A549 (cell line): ENCODE measurements at regions not wholly inside any gene's neighbourhood (a gene's known extent, or its start where the extent isn't known, plus 50 kb on each side); places are given as distances from the start of the nearest gene placed in this dataset.

Experiments used
- ATAC-seq, 2 experiments: fragments of 200-7000 bp in 1 of 2; fragments of >200 bp in 1 of 2; cut with Nextera tagmentation in 1 of 2; cut with Tn5 transposase in 1 of 2; 3 replicates each; pipeline versions ENCODE4 v1.8.0 to v1.9.1; 2018 to 2020; ENCODE audit warnings: mild to moderate bottlenecking in 1 of 2, moderate library complexity in 1 of 2
- CTCF ChIA-PET: fragments of 300-600 bp; sonication (Branson Sonifier 250); formaldehyde crosslinking; extraction: SDS; loops from one replicate; lab custom pipeline; 2021; ENCODE audit warnings: antibody characterized with exemption, inconsistent platforms; lab: Yijun Ruan, JAX
- POLR2A ChIA-PET: fragments of 350-600 bp; formaldehyde crosslinking; extraction: SDS; loops from one replicate; lab custom pipeline; 2021; ENCODE audit warnings: antibody characterized with exemption, inconsistent platforms; lab: Yijun Ruan, JAX
- DNase-seq, 2 experiments: peaks; one replicate each; pipeline versions ENCODE4 v3.0.0 to v3.0.0-alpha.2; 2011 to 2016; ENCODE audit warnings: low read depth in 1 of 2, low spot score in 1 of 2
- FAIRE-seq: peaks from 2 replicates; lab custom pipeline; 2011; peaks lifted over from hg19 to GRCh38; lab: Jason Lieb, UNC
- H3K27ac ChIP-seq, 2 experiments: fragments of >200 bp; sonication (Bioruptor Twin); formaldehyde crosslinking; 3 replicates each; pipeline ENCODE4 v1.5.1; 2016 to 2017
- H3K4me1 ChIP-seq: fragments of >200 bp; sonication (Bioruptor Twin); formaldehyde crosslinking; 3 replicates; pipeline ENCODE4 v1.6.1; 2016
- H3K4me2 ChIP-seq: fragments of >200 bp; sonication (Bioruptor Twin); formaldehyde crosslinking; 3 replicates; pipeline ENCODE4 v1.6.1; 2016
- H3K4me3 ChIP-seq: fragments of >200 bp; sonication (Bioruptor Twin); formaldehyde crosslinking; 3 replicates; pipeline ENCODE4 v1.5.1; 2016
- H3K9me3 ChIP-seq: fragments of >200 bp; sonication (Bioruptor Twin); formaldehyde crosslinking; 3 replicates; pipeline ENCODE4 v1.6.1; 2016
- BHLHE40 ChIP-seq: IDR thresholded peaks from 2 replicates; pipeline ENCODE4 v1.6.1; 2012; ENCODE audit warnings: low read depth, low read length, inconsistent platforms
- CBX8 ChIP-seq: fragments of 200-600 bp; sonication (generic); IDR thresholded peaks from 2 replicates; pipeline ENCODE4 v1.6.1; 2016
- CHD2 ChIP-seq: fragments of 150-350 bp; IDR thresholded peaks from 2 replicates; pipeline ENCODE4 v1.6.1; 2014; ENCODE audit warnings: low read length; ENCODE audit not compliant: partially characterized antibody
- CHD4 ChIP-seq: fragments of 200-600 bp; sonication (generic); IDR thresholded peaks from 2 replicates; pipeline ENCODE4 v1.6.1; 2016; ENCODE audit warnings: antibody characterized with exemption, mild to moderate bottlenecking, borderline replicate concordance
- E2F6 ChIP-seq: IDR thresholded peaks from 2 replicates; pipeline ENCODE4 v1.6.1; 2012; ENCODE audit warnings: low read depth, borderline replicate concordance
- FOXS1 ChIP-seq: fragments of 250-450 bp; sonication (Bioruptor Pico); IDR thresholded peaks from 2 replicates; pipeline ENCODE4 v1.5.0; 2020; ENCODE audit warnings: mild to moderate bottlenecking, moderate library complexity
- JUN ChIP-seq, 2 experiments: fragments of >200 bp; sonication (Bioruptor Twin); formaldehyde crosslinking; IDR thresholded peaks; 2 replicates in 1 of 2; 3 replicates in 1 of 2; pipeline ENCODE4 v1.6.1; 2016 to 2017
- JUNB ChIP-seq: fragments of >200 bp; sonication (Bioruptor Twin); formaldehyde crosslinking; IDR thresholded peaks from 2 replicates; pipeline ENCODE4 v1.6.1; 2016
- KDM5A ChIP-seq: fragments of 200-600 bp; sonication (generic); IDR thresholded peaks from 2 replicates; pipeline ENCODE4 v1.6.1; 2016; ENCODE audit warnings: antibody characterized with exemption, mild to moderate bottlenecking
- MAFK ChIP-seq: fragments of 450-650 bp; IDR thresholded peaks from 2 replicates; pipeline ENCODE4 v1.6.1; 2014; ENCODE audit not compliant: partially characterized antibody
- MAX ChIP-seq: IDR thresholded peaks from 2 replicates; pipeline ENCODE4 v1.6.1; 2012
- MYC ChIP-seq: IDR thresholded peaks from 2 replicates; pipeline ENCODE4 v1.6.1; 2012; ENCODE audit warnings: mild to moderate bottlenecking, inconsistent platforms, low read length, improper control_type of control experiment, borderline replicate concordance
- NFE2L2 ChIP-seq: fragments of 150-350 bp; conservative IDR thresholded peaks from 2 replicates; pipeline ENCODE4 v1.6.1; 2014; ENCODE audit warnings: low read length
- NPAS2 ChIP-seq: fragments of 250-450 bp; sonication (Bioruptor Pico); IDR thresholded peaks from 2 replicates; pipeline ENCODE4 v1.8.0; 2022; ENCODE audit warnings: mild to moderate bottlenecking, moderate library complexity, borderline replicate concordance
- NR3C1 ChIP-seq: fragments of >200 bp; sonication (Bioruptor Twin); formaldehyde crosslinking; IDR thresholded peaks from 3 replicates; pipeline ENCODE4 v1.6.1; 2017
- PHF8 ChIP-seq: fragments of 200-600 bp; sonication (generic); IDR thresholded peaks from 2 replicates; pipeline ENCODE4 v1.6.1; 2016; ENCODE audit warnings: low read depth, mild to moderate bottlenecking, antibody characterized with exemption, moderate library complexity, borderline replicate concordance
- RAD21 ChIP-seq, 2 experiments: fragments of >200 bp in 1 of 2; sonication (Bioruptor Twin) in 1 of 2; formaldehyde crosslinking in 1 of 2; IDR thresholded peaks in 1 of 2; conservative IDR thresholded peaks in 1 of 2; 2 replicates in 1 of 2; 3 replicates in 1 of 2; pipeline ENCODE4 v1.6.1; 2012 to 2018; ENCODE audit warnings: inconsistent platforms in 1 of 2
- RARB ChIP-seq: fragments of 250-450 bp; sonication (Bioruptor Pico); IDR thresholded peaks from 2 replicates; pipeline ENCODE4 v1.8.0; 2021; ENCODE audit warnings: mild to moderate bottlenecking, moderate library complexity
- RCOR1 ChIP-seq: fragments of 150-350 bp; IDR thresholded peaks from 2 replicates; pipeline ENCODE4 v1.6.1; 2014; ENCODE audit warnings: antibody characterized with exemption, low read length, low read depth
- REST ChIP-seq: fragments of 200-600 bp; sonication (generic); IDR thresholded peaks from 2 replicates; pipeline ENCODE4 v1.6.1; 2016; ENCODE audit warnings: antibody characterized with exemption, mild to moderate bottlenecking, moderate library complexity
- RFX5 ChIP-seq: fragments of 450-650 bp; IDR thresholded peaks from 2 replicates; pipeline ENCODE4 v1.7.1; 2014; ENCODE audit warnings: antibody characterized with exemption, mild to moderate bottlenecking, moderate library complexity
- RNF2 ChIP-seq: fragments of 200-600 bp; sonication (generic); IDR thresholded peaks from 2 replicates; pipeline ENCODE4 v1.6.1; 2016; ENCODE audit warnings: low read depth, mild to moderate bottlenecking, antibody characterized with exemption, moderate library complexity, borderline replicate concordance
- SMC3 ChIP-seq: fragments of >200 bp; sonication (Bioruptor Twin); formaldehyde crosslinking; IDR thresholded peaks from 3 replicates; pipeline ENCODE4 v1.6.1; 2018; ENCODE audit warnings: inconsistent platforms
- USF2 ChIP-seq: fragments of 450-650 bp; IDR thresholded peaks from 2 replicates; pipeline ENCODE4 v1.6.1; 2014; ENCODE audit warnings: antibody characterized with exemption
- ZFP36 ChIP-seq: fragments of 450-650 bp; IDR thresholded peaks from 2 replicates; pipeline ENCODE4 v1.6.1; 2014; ENCODE audit warnings: borderline replicate concordance; ENCODE audit not compliant: partially characterized antibody
- WGBS: methylation state at CpG from one replicate; pipeline ENCODE4 v1.1.6; 2017; ENCODE audit errors: missing lambda C conversion rate; 5-methylcytosine and 5-hydroxymethylcytosine counted together
- TF ChIP-seq, protein P1 (sequence below): fragments of >200 bp; sonication (Bioruptor Twin); formaldehyde crosslinking; IDR thresholded peaks from 3 replicates; pipeline ENCODE4 v1.5.1; 2016
- TF ChIP-seq, protein P2 (sequence below): IDR thresholded peaks from 2 replicates; pipeline ENCODE4 v1.6.1; 2012

GRCh38 chr7:88450874-88451273 is 144.2 kb upstream of the STEAP4 start:
- DNase-seq (no peak), FAIRE-seq (no peak), ATAC-seq (no peak)
- H3K4me1 ChIP-seq, result no peaks in the 10 kb centered on the region
- H3K4me2 ChIP-seq, result no peak overlapping the region
- H3K9me3 ChIP-seq, result no peaks in the 10 kb centered on the region
- ChIA-PET POLR2A (no interaction called here), CTCF (no interaction called here)
- no peak overlapping the region for H3K4me3 ChIP-seq
- no peak overlapping the region for H3K27ac ChIP-seq
- TF ChIP-seq, protein P1, sequence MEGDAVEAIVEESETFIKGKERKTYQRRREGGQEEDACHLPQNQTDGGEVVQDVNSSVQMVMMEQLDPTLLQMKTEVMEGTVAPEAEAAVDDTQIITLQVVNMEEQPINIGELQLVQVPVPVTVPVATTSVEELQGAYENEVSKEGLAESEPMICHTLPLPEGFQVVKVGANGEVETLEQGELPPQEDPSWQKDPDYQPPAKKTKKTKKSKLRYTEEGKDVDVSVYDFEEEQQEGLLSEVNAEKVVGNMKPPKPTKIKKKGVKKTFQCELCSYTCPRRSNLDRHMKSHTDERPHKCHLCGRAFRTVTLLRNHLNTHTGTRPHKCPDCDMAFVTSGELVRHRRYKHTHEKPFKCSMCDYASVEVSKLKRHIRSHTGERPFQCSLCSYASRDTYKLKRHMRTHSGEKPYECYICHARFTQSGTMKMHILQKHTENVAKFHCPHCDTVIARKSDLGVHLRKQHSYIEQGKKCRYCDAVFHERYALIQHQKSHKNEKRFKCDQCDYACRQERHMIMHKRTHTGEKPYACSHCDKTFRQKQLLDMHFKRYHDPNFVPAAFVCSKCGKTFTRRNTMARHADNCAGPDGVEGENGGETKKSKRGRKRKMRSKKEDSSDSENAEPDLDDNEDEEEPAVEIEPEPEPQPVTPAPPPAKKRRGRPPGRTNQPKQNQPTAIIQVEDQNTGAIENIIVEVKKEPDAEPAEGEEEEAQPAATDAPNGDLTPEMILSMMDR, result no peak
- no peak for TF ChIP-seq JUN (IDR thresholded peaks at IDR 0.05)
- TF ChIP-seq MYC, result no peak
- TF ChIP-seq, protein P2, sequence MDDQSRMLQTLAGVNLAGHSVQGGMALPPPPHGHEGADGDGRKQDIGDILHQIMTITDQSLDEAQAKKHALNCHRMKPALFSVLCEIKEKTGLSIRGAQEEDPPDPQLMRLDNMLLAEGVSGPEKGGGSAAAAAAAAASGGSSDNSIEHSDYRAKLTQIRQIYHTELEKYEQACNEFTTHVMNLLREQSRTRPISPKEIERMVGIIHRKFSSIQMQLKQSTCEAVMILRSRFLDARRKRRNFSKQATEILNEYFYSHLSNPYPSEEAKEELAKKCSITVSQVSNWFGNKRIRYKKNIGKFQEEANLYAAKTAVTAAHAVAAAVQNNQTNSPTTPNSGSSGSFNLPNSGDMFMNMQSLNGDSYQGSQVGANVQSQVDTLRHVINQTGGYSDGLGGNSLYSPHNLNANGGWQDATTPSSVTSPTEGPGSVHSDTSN, result no peak
- TF ChIP-seq BHLHE40, result no peak
- peak; percentile 91 for TF ChIP-seq MAFK
- TF ChIP-seq MAX, result no peak
- TF ChIP-seq RNF2, result no peak
- no peak for TF ChIP-seq RAD21 (conservative IDR thresholded peaks at IDR 0.05 in 1 of 2, IDR thresholded peaks at IDR 0.05 in 1 of 2)
- no peak for TF ChIP-seq FOXS1 (CRISPR knock-in tag)
- TF ChIP-seq REST, result no peak
- no peak for TF ChIP-seq PHF8
- no peak for TF ChIP-seq ZFP36
- TF ChIP-seq RFX5, result no peak
- TF ChIP-seq RCOR1, result no peak
- TF ChIP-seq NFE2L2, result 0 out of 2 replicates have a peak, but pooled peaks have one; percentile 18
- TF ChIP-seq KDM5A, result no peak
- WGBS, result 52% methylated on average over 1 of the region's 1 CpG

GRCh38 chr7:88449410-88449809 is 142.7 kb upstream of the STEAP4 start:
- POLR2A ChIA-PET, result no interaction called here
- WGBS, result 0% methylated on average over 1 of the region's 1 CpG
- no peaks in the 10 kb centered on the region for H3K9me3 ChIP-seq
- FAIRE-seq (no peak), DNase-seq (no peak), ATAC-seq (no peak)
- H3K27ac ChIP-seq, result no peak overlapping the region
- H3K4me1 ChIP-seq, result no peaks in the 10 kb centered on the region
- H3K4me2 ChIP-seq, result no peak overlapping the region
- CTCF ChIA-PET, result interaction anchor here (1.3 kb wide), 1 partner anchor 9 kb away, joined by 3 read pairs; no protein-coding TSS in a partner anchor
- no peak overlapping the region for H3K4me3 ChIP-seq
- TF ChIP-seq CBX8 (no peak), REST (no peak), NR3C1 (no peak), CHD2 (no peak), E2F6 (no peak), JUNB (no peak), RARB (CRISPR knock-in tag) (no peak), USF2 (no peak), NPAS2 (no peak), ZFP36 (no peak), SMC3 (no peak), CHD4 (no peak)
